BLaER1 treated with 17β-estradiol and CSF1 and Interleukin-3, amounts not matched to agents 10 nM and 100 nM (cell line): ENCODE measurements at regions not wholly inside any gene's neighbourhood (a gene's known extent, or its start where the extent isn't known, plus 50 kb on each side); places are given as distances from the start of the nearest gene placed in this dataset.
"Not testable (repeated sequence)": the region's sequence is repeated elsewhere in the genome, so short reads cannot be mapped to it uniquely, and the experiment has no call there.

Experiments used
- H3K27ac ChIP-seq, 11 experiments: shearing (Covaris generic); formaldehyde crosslinking; 2 replicates each; pipeline ENCODE4 v1.8.1; 2022
- H3K27me3 ChIP-seq, 11 experiments: shearing (Covaris generic); formaldehyde crosslinking; 2 replicates each; pipeline ENCODE4 v1.8.1; 2022
- H3K36me3 ChIP-seq, 11 experiments: shearing (Covaris generic); formaldehyde crosslinking; 2 replicates each; pipeline ENCODE4 v1.8.1; 2022
- H3K4me1 ChIP-seq, 10 experiments: shearing (Covaris generic); formaldehyde crosslinking; 2 replicates each; pipeline ENCODE4 v1.8.1; 2022
- H3K4me2 ChIP-seq, 11 experiments: shearing (Covaris generic); formaldehyde crosslinking; 2 replicates each; pipeline ENCODE4 v1.8.1; 2022
- H3K4me3 ChIP-seq, 10 experiments: shearing (Covaris generic); formaldehyde crosslinking; 2 replicates each; pipeline ENCODE4 v1.8.1; 2022
- H3K9ac ChIP-seq, 11 experiments: shearing (Covaris generic); formaldehyde crosslinking; 2 replicates each; pipeline ENCODE4 v1.8.1; 2022
- H3K9me3 ChIP-seq, 11 experiments: shearing (Covaris generic); formaldehyde crosslinking; replicated peaks in 1 of 11; 2 replicates each; pipeline ENCODE4 v1.8.1; 2022
- H4K20me1 ChIP-seq, 11 experiments: shearing (Covaris generic); formaldehyde crosslinking; 2 replicates each; pipeline ENCODE4 v1.8.1; 2022
- Cebpa-rat ChIP-seq, 11 experiments: shearing (Covaris generic); IDR thresholded peaks; 2 replicates each; pipeline ENCODE4 v1.8.1; 2022

DNA sequence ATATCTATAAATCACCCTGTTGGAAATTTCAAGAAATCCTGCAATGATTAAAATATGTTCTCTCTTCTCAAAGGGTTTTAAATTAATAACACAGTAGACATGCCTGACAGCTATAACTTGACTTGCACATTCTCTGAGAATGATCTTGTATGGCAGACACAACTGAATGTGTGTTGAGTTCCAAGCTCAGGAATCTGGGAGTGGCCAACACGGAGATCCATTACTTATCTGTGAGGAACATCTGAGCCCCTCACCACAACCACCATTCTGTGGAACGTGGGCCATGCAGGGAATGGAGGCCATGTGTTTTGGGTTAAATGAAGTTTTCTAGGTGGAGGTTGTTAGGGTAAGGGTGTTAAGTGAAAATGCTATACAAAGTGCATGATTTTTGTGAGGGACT is 105.3 kb upstream of the CHMP2B start:
- Histone ChIP-seq H3K27ac (no peak overlapping the region), H4K20me1 (no peaks in the 10 kb centered on the region), H3K9ac (no peak overlapping the region), H3K4me1 (no peaks in the 10 kb centered on the region), H3K4me2 (no peak overlapping the region), H3K27me3 (no peaks in the 10 kb centered on the region), H3K4me3 (no peak overlapping the region), H3K9me3 (no peaks in the 10 kb centered on the region), H3K36me3 (no peaks in the 10 kb centered on the region)
- TF ChIP-seq Cebpa-rat (IDR thresholded peaks at IDR 0.05): no peak

DNA sequence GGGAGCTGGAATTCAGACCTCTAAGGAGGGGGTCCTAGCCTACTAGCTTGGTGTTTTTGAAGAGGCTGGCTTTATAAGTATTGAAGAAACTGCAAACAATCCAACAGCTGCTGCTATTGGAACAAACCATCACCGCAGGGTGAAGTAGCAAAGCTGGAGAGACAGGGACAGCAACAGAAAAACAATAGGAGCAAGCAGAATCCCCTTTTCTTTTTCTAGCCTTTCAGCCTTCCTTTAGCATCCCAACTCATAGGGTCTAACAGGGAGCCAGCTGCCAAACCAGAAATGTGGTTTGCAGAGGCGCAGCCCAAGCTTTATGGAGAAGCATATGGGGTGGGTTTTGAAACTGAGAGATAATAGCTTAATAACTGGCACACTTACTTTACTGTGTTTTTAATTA is 106.2 kb upstream of the CHMP2B start:
- H3K4me1 ChIP-seq: no peaks in the 10 kb centered on the region
- no peaks in the 10 kb centered on the region for H3K36me3 ChIP-seq
- no peak overlapping the region for H3K27ac ChIP-seq
- no peaks in the 10 kb centered on the region for H4K20me1 ChIP-seq
- no peak for TF ChIP-seq Cebpa-rat (IDR thresholded peaks at IDR 0.05)
- no peaks in the 10 kb centered on the region for H3K27me3 ChIP-seq
- no peak overlapping the region for H3K9ac ChIP-seq
- H3K9me3 ChIP-seq: no peaks in the 10 kb centered on the region
- H3K4me2 ChIP-seq: no peak overlapping the region
- H3K4me3 ChIP-seq: no peak overlapping the region

DNA sequence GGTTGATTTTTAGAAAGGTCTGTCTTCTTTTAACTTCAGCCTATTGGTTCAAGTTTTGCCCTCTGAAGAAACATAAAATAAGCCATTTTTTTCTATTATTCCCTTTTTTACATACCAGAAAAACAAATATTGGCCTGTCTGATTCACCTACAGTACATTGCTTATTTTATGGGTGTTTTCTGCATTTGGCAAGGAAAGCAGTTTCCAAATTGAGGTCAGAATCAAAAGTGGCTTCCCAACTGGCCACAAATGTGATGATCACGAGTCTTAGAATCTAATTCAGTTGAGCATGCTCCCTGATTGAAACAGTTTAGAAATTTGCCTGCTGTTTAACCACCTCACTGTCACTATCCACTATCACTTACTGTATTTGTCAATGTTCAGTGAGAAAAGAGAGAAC is 106.9 kb upstream of the CHMP2B start:
- H3K27me3 ChIP-seq: no peaks in the 10 kb centered on the region
- H3K4me1 ChIP-seq: no peaks in the 10 kb centered on the region
- H4K20me1 ChIP-seq: no peaks in the 10 kb centered on the region
- no peaks in the 10 kb centered on the region for H3K9me3 ChIP-seq
- H3K27ac ChIP-seq: no peak overlapping the region
- H3K4me2 ChIP-seq: no peak overlapping the region
- H3K36me3 ChIP-seq: no peaks in the 10 kb centered on the region
- no peak overlapping the region for H3K4me3 ChIP-seq
- TF ChIP-seq Cebpa-rat (IDR thresholded peaks at IDR 0.05): no peak
- H3K9ac ChIP-seq: no peak overlapping the region

DNA sequence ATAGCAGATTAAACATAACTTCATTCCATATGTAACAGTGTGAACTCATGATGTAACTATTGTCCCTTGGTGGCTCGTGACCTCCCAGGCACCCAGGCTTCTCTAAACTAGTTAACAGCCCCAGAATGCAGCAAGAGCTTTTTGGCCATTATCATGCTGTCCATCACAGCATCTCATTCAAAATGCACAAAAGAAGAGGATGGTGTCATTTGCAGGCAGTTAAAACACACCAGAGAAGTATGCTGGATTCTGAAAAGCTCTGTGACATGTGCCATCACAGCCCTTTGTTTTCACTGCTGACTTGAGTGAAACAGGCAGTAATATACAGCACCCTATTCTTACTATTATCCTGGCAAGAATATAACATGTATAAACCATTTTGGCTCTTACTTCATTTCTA is 117.6 kb upstream of the CHMP2B start:
- H3K9ac ChIP-seq: no peak overlapping the region
- no peak overlapping the region for H3K27ac ChIP-seq
- peaks cover 0 to 16% (median 9%) of the 10 kb centered on the region in 11 experiments; a peak in 18 of 22 replicates for H3K9me3 ChIP-seq
- H3K4me2 ChIP-seq: no peak overlapping the region
- no peaks in the 10 kb centered on the region for H3K4me1 ChIP-seq
- H3K27me3 ChIP-seq: no peaks in the 10 kb centered on the region
- no peaks in the 10 kb centered on the region for H4K20me1 ChIP-seq
- no peak for TF ChIP-seq Cebpa-rat (IDR thresholded peaks at IDR 0.05)
- no peaks in the 10 kb centered on the region for H3K36me3 ChIP-seq
- H3K4me3 ChIP-seq: no peak overlapping the region

DNA sequence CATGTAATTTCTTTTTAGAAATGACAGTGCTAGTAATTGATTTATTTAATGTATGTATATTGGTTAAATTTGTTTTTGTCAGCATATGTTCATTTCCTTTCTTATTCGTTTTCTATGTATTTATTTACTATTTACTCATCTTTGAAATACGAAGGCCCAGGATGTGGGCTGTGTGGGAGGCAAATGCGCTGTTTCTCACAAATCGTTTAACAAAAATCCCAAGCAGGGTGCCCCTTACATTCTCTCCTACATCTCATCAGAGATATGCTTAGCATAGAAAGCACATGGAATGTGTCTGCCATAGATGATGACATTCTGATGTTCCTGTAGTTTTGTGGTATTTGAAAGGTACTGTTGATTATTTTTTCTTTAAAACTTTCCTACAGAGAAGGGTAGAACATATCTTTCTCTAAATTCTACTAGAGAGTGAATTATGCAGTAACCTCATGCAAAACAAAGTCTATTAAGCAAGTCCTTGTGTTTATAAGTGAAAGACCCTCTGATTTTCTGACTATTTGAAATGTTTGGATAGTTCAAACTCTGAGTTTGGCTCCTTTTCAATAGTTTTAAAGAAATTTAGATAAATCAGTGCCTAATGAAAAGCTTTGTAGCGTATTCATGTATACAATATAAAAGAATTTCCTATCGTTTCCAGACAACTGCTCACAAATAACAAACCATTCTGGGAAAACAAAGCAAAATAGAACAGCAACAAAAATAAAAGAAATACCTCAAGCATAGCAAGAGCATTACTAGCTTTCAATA is 111.1 kb upstream of the VGLL3 start:
- Histone ChIP-seq H3K27me3 (no peaks in the 10 kb centered on the region), H3K4me1 (no peaks in the 10 kb centered on the region), H4K20me1 (no peaks in the 10 kb centered on the region), H3K9me3 (peaks cover 0 to 8% (median 3%) of the 10 kb centered on the region in 11 experiments; a peak in 16 of 22 replicates), H3K4me2 (no peak overlapping the region), H3K4me3 (no peak overlapping the region), H3K9ac (no peak overlapping the region), H3K27ac (no peak overlapping the region), H3K36me3 (no peaks in the 10 kb centered on the region)
- TF ChIP-seq Cebpa-rat (IDR thresholded peaks at IDR 0.05): no peak

DNA sequence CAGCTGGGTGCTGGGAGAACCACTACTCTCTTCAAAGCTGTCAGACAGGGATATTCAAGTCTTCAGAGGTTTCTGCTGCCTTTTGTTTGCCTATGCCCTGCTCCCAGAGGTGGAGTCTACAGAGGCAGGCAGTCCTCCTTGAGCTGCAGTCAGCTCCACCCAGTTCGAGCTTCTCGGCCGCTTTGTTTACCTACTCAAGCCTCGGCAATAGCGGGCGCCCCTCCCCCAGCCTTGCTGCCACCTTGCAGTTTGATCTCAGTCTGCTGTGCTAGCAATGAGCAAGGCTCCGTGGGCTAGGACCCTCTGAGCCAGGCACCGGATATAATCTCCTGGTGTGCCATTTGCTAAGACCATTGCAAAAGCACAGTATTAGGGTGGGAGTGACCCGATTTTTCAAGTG is 106.8 kb upstream of the VGLL3 start:
- not testable (repeated sequence) for H3K36me3 ChIP-seq, H4K20me1 ChIP-seq, H3K9me3 ChIP-seq, H3K4me2 ChIP-seq, H3K27ac ChIP-seq, H3K4me1 ChIP-seq, H3K27me3 ChIP-seq, H3K4me3 ChIP-seq, H3K9ac ChIP-seq

DNA sequence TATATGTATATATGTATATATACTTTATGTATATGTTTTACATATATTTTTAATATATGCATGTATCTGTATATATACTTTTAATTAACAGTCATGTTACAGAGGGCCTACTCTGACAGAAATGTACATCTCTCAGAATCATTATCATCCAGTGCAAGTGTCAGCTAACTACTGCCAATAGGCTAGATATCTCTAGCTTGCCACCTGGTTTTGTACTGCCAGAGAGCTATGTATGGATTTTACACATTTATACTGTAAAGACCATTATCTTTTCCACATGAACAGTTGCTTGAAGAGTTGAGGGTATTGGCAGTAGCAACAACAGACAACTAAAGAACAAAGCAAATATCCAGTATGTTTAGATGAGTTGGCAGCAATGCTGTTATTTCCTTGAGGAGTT is 99.7 kb upstream of the VGLL3 start:
- H3K36me3 ChIP-seq: no peaks in the 10 kb centered on the region
- H3K27me3 ChIP-seq: peaks cover 7 to 12% (median 11%) of the 10 kb centered on the region in 11 experiments; a peak in 15 of 22 replicates
- H3K9me3 ChIP-seq: peaks cover 0 to 10% (median 0%) of the 10 kb centered on the region in 11 experiments; a peak in 5 of 22 replicates
- H3K4me3 ChIP-seq: no peak overlapping the region
- no peak for TF ChIP-seq Cebpa-rat (IDR thresholded peaks at IDR 0.05)
- no peak overlapping the region for H3K4me2 ChIP-seq
- H3K27ac ChIP-seq: no peak overlapping the region
- peaks cover 0 to 11% (median 7%) of the 10 kb centered on the region in 10 experiments; a peak in 7 of 20 replicates for H3K4me1 ChIP-seq
- H4K20me1 ChIP-seq: no peaks in the 10 kb centered on the region
- H3K9ac ChIP-seq: no peak overlapping the region

- peak overlapping the region in 2 of 11 experiments; percentile 32 to 45; a peak in 3 of 22 replicates for H3K27ac ChIP-seq
- H3K27me3 ChIP-seq: peaks cover 7 to 12% (median 11%) of the 10 kb centered on the region in 11 experiments; a peak in 15 of 22 replicates
- TF ChIP-seq Cebpa-rat (IDR thresholded peaks at IDR 0.05): no peak
- H3K9me3 ChIP-seq: peaks cover 0 to 10% (median 0%) of the 10 kb centered on the region in 11 experiments; a peak in 5 of 22 replicates
- H3K36me3 ChIP-seq: no peaks in the 10 kb centered on the region
- peaks cover 0 to 11% (median 7%) of the 10 kb centered on the region in 10 experiments; a peak in 7 of 20 replicates for H3K4me1 ChIP-seq
- H3K4me2 ChIP-seq: peak overlapping the region; percentile 32 to 83 (median 57)
- no peaks in the 10 kb centered on the region for H4K20me1 ChIP-seq
- peak overlapping the region in 4 of 11 experiments; percentile 13 to 36 (median 20); a peak in 4 of 22 replicates for H3K9ac ChIP-seq
- H3K4me3 ChIP-seq: peak overlapping the region; percentile 17 to 62 (median 36); a peak in 16 of 20 replicates
Observed at GRCh38 chr3:87088993-87089841, 98.3 kb upstream of the VGLL3 start.

GRCh38 chr3:87088430-87088992 is 97.6 kb upstream of the VGLL3 start:
- Histone ChIP-seq H3K27me3 (peaks cover 7 to 12% (median 11%) of the 10 kb centered on the region in 11 experiments; a peak in 15 of 22 replicates), H3K9ac (peak overlapping the region in 2 of 11 experiments; percentile 15 to 36; a peak in 2 of 22 replicates), H4K20me1 (no peaks in the 10 kb centered on the region), H3K4me2 (peak overlapping the region; percentile 32 to 83 (median 57); a peak in 21 of 22 replicates), H3K4me3 (peak overlapping the region; percentile 17 to 62 (median 36); a peak in 15 of 20 replicates), H3K36me3 (no peaks in the 10 kb centered on the region), H3K27ac (no peak overlapping the region; a peak in 1 of 22 replicates), H3K4me1 (peaks cover 0 to 11% (median 7%) of the 10 kb centered on the region in 10 experiments; a peak in 7 of 20 replicates), H3K9me3 (peaks cover 0 to 10% (median 0%) of the 10 kb centered on the region in 11 experiments; a peak in 5 of 22 replicates)
- TF ChIP-seq Cebpa-rat (IDR thresholded peaks at IDR 0.05): no peak
